GM12878 (cell line): ENCODE measurements at regions not wholly inside any gene's neighbourhood (a gene's known extent, or its start where the extent isn't known, plus 50 kb on each side); places are given as distances from the start of the nearest gene placed in this dataset.

Experiments
- ATF7 ChIP-seq: fragments of 450-650 bp; IDR thresholded peaks from 2 replicates; pipeline ENCODE4 v1.6.1; 2016; ENCODE audit warnings: low read depth, mild to moderate bottlenecking
- CTCF ChIP-seq, 3 experiments: IDR thresholded peaks in 2 of 3; conservative IDR thresholded peaks in 1 of 3; 2 replicates each; pipeline ENCODE4 v1.5.1; 2011; ENCODE audit warnings: low read depth in 3 of 3, low read length in 3 of 3, mild to moderate bottlenecking in 3 of 3, control low read depth in 2 of 3, moderate library complexity in 2 of 3, inconsistent platforms in 1 of 3, mixed read lengths in 1 of 3; ENCODE audit not compliant: control insufficient read depth in 2 of 3, insufficient read depth in 1 of 3; ENCODE audit errors: extremely low read depth in 1 of 3
- CUX1 ChIP-seq: IDR thresholded peaks from 2 replicates; pipeline ENCODE4 v1.6.1; 2012; ENCODE audit warnings: improper control_type of control experiment, low read depth, low read length; ENCODE audit not compliant: insufficient replicate concordance
- KLF5 ChIP-seq: fragments of 450-650 bp; IDR thresholded peaks from 2 replicates; pipeline ENCODE4 v1.6.1; 2014; ENCODE audit warnings: mild to moderate bottlenecking; ENCODE audit not compliant: partially characterized antibody
- NFYB ChIP-seq: IDR thresholded peaks from 2 replicates; pipeline ENCODE4 v1.6.1; 2011; ENCODE audit warnings: low read depth, mild to moderate bottlenecking, low read length, improper control_type of control experiment, moderate library complexity; ENCODE audit not compliant: insufficient read depth
- NR2C2 ChIP-seq: IDR thresholded peaks from 2 replicates; pipeline ENCODE4 v1.6.1; 2011; ENCODE audit warnings: borderline replicate concordance, low read depth; ENCODE audit not compliant: control insufficient read depth, insufficient read length
- NRF1 ChIP-seq: conservative IDR thresholded peaks from 2 replicates; pipeline ENCODE4 v1.6.1; 2011; ENCODE audit warnings: mild to moderate bottlenecking, low read depth, low read length, improper control_type of control experiment
- RAD21 ChIP-seq: IDR thresholded peaks from 2 replicates; pipeline ENCODE4 v1.6.1; 2011; ENCODE audit warnings: mild to moderate bottlenecking, low read depth, low read length, moderate library complexity; ENCODE audit not compliant: insufficient read depth
- SREBF2 ChIP-seq: IDR thresholded peaks from 2 replicates; pipeline ENCODE4 v1.6.1; 2012; ENCODE audit warnings: mild to moderate bottlenecking, low read length
- TCF12 ChIP-seq: IDR thresholded peaks from 2 replicates; pipeline ENCODE4 v1.6.1; 2011; ENCODE audit warnings: low read depth, mild to moderate bottlenecking, low read length
- USF2 ChIP-seq: IDR thresholded peaks from 2 replicates; pipeline ENCODE4 v1.6.1; 2011; ENCODE audit warnings: low read depth, low read length, improper control_type of control experiment, borderline replicate concordance

GRCh38 chr2:42118754-42119569, 50.2 kb upstream of the EML4 start:
- TF ChIP-seq NFYB (no peak), KLF5 (no peak), TCF12 (no peak), CUX1 (no peak), CTCF (IDR thresholded peaks at IDR 0.05 in 2 of 3, conservative IDR thresholded peaks at IDR 0.05 in 1 of 3; ENCODE audit: control insufficient read depth in 2 of 3, extremely low read depth in 1 of 3, insufficient read depth in 1 of 3, low read depth in 3 of 3, low read length in 3 of 3) (no peak), ATF7 (no peak), SREBF2 (no peak), NR2C2 (no peak), RAD21 (no peak), USF2 (no peak), NRF1 (no peak)
